ENCODE measurements at regions not wholly inside any gene's neighbourhood (a gene's known extent, or its start where the extent isn't known, plus 50 kb on each side); places are given as distances from the start of the nearest gene placed in this dataset.

GRCh38 chr21:27447843-27448242 is 481.0 kb upstream of the ADAMTS5 start:
- ChIA-PET POLR2A (no interaction called here), CTCF (no interaction called here)
- no peaks in the 10 kb centered on the region for H3K9me3 ChIP-seq (ENCODE audit: control insufficient read depth, insufficient read depth, low read depth, low read length)

GRCh38 chr21:27429710-27430341 is 462.9 kb upstream of the ADAMTS5 start:
- POLR2A ChIA-PET, result no interaction called here
- in situ Hi-C loops (cut with HindIII; ENCODE audit: low pct_unique_long_range_greater_than_20kb, low sequenced_read_pairs), result no loop called here
- ATAC-seq, result no peak

More at GRCh38 chr21:27447843-27448242, 481.0 kb upstream of the ADAMTS5 start:
- H3K27me3 ChIP-seq (ENCODE audit: control insufficient read depth, insufficient read depth, low read length), result no peaks in the 10 kb centered on the region
- BruUV-seq (replicated peaks), result no TSS peak
- intact Hi-C loops (cut with micrococcal nuclease; ENCODE audit: unreplicated experiment), result no loop called here
- no peak for TF ChIP-seq CTCF (IDR thresholded peaks at IDR 0.05)
- TF ChIP-seq REST (IDR thresholded peaks at IDR 0.05; ENCODE audit: insufficient read depth in 1 of 2, low read depth in 2 of 2, low read length in 1 of 2), result no peak
- TF ChIP-seq POLR2AphosphoS5 (IDR thresholded peaks at IDR 0.05; ENCODE audit: low read depth, low read length), result no peak
- TF ChIP-seq SIN3A (IDR thresholded peaks at IDR 0.05; ENCODE audit: borderline replicate concordance, insufficient read depth, low read depth, low read length), result no peak
- TF ChIP-seq TCF7L2 (IDR thresholded peaks at IDR 0.05; ENCODE audit: low read depth, low read length), result no peak
- no peak overlapping the region for H3K4me3 ChIP-seq (ENCODE audit: low read depth in 2 of 2, low read length in 2 of 2)
- no peak for ATAC-seq
- no peaks in the 10 kb centered on the region for H3K4me1 ChIP-seq (ENCODE audit: control insufficient read depth, insufficient read depth, low read length)
- H3K36me3 ChIP-seq (ENCODE audit: control insufficient read depth, insufficient read depth, low read length), result no peaks in the 10 kb centered on the region
- no peak overlapping the region for H3K27ac ChIP-seq (ENCODE audit: low read length)
- in situ Hi-C loops (cut with HindIII; ENCODE audit: low pct_unique_long_range_greater_than_20kb, low sequenced_read_pairs), result no loop called here
- no peak for DNase-seq (ENCODE audit: low read depth, low spot score)

More at GRCh38 chr21:27429710-27430341, 462.9 kb upstream of the ADAMTS5 start:
- Histone ChIP-seq H3K9me3 (ENCODE audit: control insufficient read depth, insufficient read depth, low read depth, low read length) (no peaks in the 10 kb centered on the region), H3K4me1 (ENCODE audit: control insufficient read depth, insufficient read depth, low read length) (no peaks in the 10 kb centered on the region), H3K27me3 (ENCODE audit: control insufficient read depth, insufficient read depth, low read length) (no peaks in the 10 kb centered on the region), H3K36me3 (ENCODE audit: control insufficient read depth, insufficient read depth, low read length) (no peaks in the 10 kb centered on the region), H3K4me3 (ENCODE audit: low read depth in 2 of 2, low read length in 2 of 2) (no peak overlapping the region), H3K27ac (ENCODE audit: low read length) (no peak overlapping the region)
- intact Hi-C loops (cut with micrococcal nuclease; ENCODE audit: unreplicated experiment), result no loop called here
- no TSS peak for BruUV-seq (replicated peaks)
- CTCF ChIA-PET, result no interaction called here
- TF ChIP-seq SIN3A (IDR thresholded peaks at IDR 0.05; ENCODE audit: borderline replicate concordance, insufficient read depth, low read depth, low read length) (no peak), POLR2AphosphoS5 (IDR thresholded peaks at IDR 0.05; ENCODE audit: low read depth, low read length) (no peak), REST (IDR thresholded peaks at IDR 0.05; ENCODE audit: insufficient read depth in 1 of 2, low read depth in 2 of 2, low read length in 1 of 2) (no peak), TCF7L2 (IDR thresholded peaks at IDR 0.05; ENCODE audit: low read depth, low read length) (no peak), CTCF (IDR thresholded peaks at IDR 0.05) (no peak)
- DNase-seq (ENCODE audit: low read depth, low spot score), result no peak
